ENCODE measurements at regions not wholly inside any gene's neighbourhood (a gene's known extent, or its start where the extent isn't known, plus 50 kb on each side); places are given as distances from the start of the nearest gene placed in this dataset.

DNA sequence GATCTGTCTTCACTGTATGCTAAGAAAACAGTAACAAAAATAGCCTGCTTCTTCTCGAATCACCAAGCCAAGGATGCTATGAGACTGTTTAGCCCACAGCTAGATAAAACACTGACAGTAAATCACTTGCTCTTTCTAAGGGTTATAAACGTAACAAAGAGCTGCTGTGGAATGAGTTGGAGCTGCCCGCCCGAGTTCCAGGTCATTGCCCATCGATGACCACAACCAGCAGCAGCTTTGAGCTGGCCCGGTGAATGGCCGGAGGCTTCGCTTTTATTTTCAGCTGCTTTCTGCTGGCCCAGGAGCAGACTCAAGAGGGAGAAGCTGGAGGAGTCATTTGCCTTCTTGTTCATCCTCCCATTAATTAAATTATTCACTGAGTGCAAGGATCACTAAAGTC lies 82.2 kb upstream of the CDH4 start:
- no peak overlapping the region for H3K23ac ChIP-seq (ENCODE audit: insufficient read length)
- no peak overlapping the region for H2BK20ac ChIP-seq (ENCODE audit: low read length)
- no peak overlapping the region for H3K9ac ChIP-seq (replicated peaks in 1 of 4; ENCODE audit: extremely low read depth in 1 of 4, low read depth in 3 of 4, low read length in 3 of 4)
- peak overlapping the region; percentile 18 for H2BK120ac ChIP-seq (replicated peaks; ENCODE audit: low read depth, low read length)
- H3K27ac ChIP-seq (ENCODE audit: low read depth, low read length) = no peak overlapping the region
- DNase-seq (ENCODE audit: low read depth in 1 of 2, low spot score in 2 of 2) = no peak
- no peak overlapping the region for H3K4me3 ChIP-seq (ENCODE audit: extremely low read depth in 1 of 4, insufficient read depth in 2 of 4, low read depth in 3 of 4, low read length in 4 of 4)
- ChIA-PET CTCF (ENCODE audit: partially characterized antibody) (interaction anchor here (0.7 to 3.6 kb wide), 6 partner anchors 8 to 234 kb away, joined by 3 to 14 read pairs (median 4); no protein-coding TSS in a partner anchor), POLR2A (ENCODE audit: partially characterized antibody) (interaction anchor here (1.0 kb wide), 2 partner anchors 10 to 23 kb away, joined by 3 to 4 read pairs; no protein-coding TSS in a partner anchor)
- FAIRE-seq = no peak
- no peaks in the 10 kb centered on the region for H3K79me2 ChIP-seq (ENCODE audit: control insufficient read depth in 1 of 2, insufficient read depth in 2 of 2, low read length in 2 of 2)
- TF ChIP-seq PHF8 (conservative IDR thresholded peaks at IDR 0.05; ENCODE audit: low read depth, low read length) = no peak
- no peak for TF ChIP-seq JUND (IDR thresholded peaks at IDR 0.05; ENCODE audit: low read length)
- TF ChIP-seq SIRT6 (IDR thresholded peaks at IDR 0.05; ENCODE audit: low read length) = no peak
- no peak for TF ChIP-seq NANOG (IDR thresholded peaks at IDR 0.05; ENCODE audit: insufficient read depth, low read depth, low read length, poor library complexity, severe bottlenecking)
- no peak for TF ChIP-seq CBX5 (IDR thresholded peaks at IDR 0.05; ENCODE audit: low read depth, low read length)
- TF ChIP-seq GTF2F1 (IDR thresholded peaks at IDR 0.05; ENCODE audit: borderline replicate concordance, low read depth, low read length) = no peak
- 82% methylated on average over 8 of the region's 8 CpGs; no CpG with 5 or more reads in 1 of the 2 experiments for WGBS, 2 experiments (ENCODE audit: extremely low coverage in 1 of 2, insufficient coverage in 1 of 2, insufficient read length in 1 of 2, insufficient replicate concordance in 2 of 2, low coverage in 1 of 2, low lambda C conversion rate in 2 of 2, missing lambda C conversion rate in 1 of 2)
- no peak overlapping the region for H2BK12ac ChIP-seq (ENCODE audit: low read depth, low read length)
- no peak overlapping the region for H4K91ac ChIP-seq (replicated peaks; ENCODE audit: insufficient read length, low read length)
- no peak overlapping the region for H3K14ac ChIP-seq (ENCODE audit: insufficient read length)
- no peaks in the 10 kb centered on the region; a peak in 1 of 4 replicates for H3K9me3 ChIP-seq (ENCODE audit: insufficient read depth in 2 of 2, low read depth in 1 of 2, low read length in 1 of 2)
- no peak overlapping the region for H2BK15ac ChIP-seq (ENCODE audit: low read length)
- no peaks in the 10 kb centered on the region for H3K79me1 ChIP-seq (ENCODE audit: low read depth, low read length)
- no peak overlapping the region for H4K8ac ChIP-seq (ENCODE audit: extremely low read depth, insufficient read depth, low read length)
- H3K18ac ChIP-seq (ENCODE audit: extremely low read depth, low read length) = no peak overlapping the region
- H3K4me2 ChIP-seq (ENCODE audit: insufficient read depth in 1 of 2, low read depth in 2 of 2, low read length in 2 of 2) = no peak overlapping the region
- H3K27me3 ChIP-seq (replicated peaks in 1 of 4; ENCODE audit: control insufficient read depth in 3 of 4, extremely low read depth in 1 of 4, insufficient read depth in 3 of 4, low read length in 3 of 4) = peaks cover 0 to 25% (median 7%) of the 10 kb centered on the region in 4 experiments; a peak in 4 of 7 replicates
- no peak overlapping the region for H2AFZ ChIP-seq (ENCODE audit: low read length)
- peaks cover 0 to 3% of the 10 kb centered on the region in 2 experiments for H4K20me1 ChIP-seq (replicated peaks in 1 of 2; ENCODE audit: control insufficient read depth in 1 of 2, insufficient read depth in 2 of 2, low read length in 2 of 2)
- H3K23me2 ChIP-seq (ENCODE audit: low read depth, low read length) = peaks cover 8% of the 10 kb centered on the region
- H2BK5ac ChIP-seq (ENCODE audit: low read depth, low read length) = no peak overlapping the region
- H3K4me1 ChIP-seq (replicated peaks in 1 of 4; ENCODE audit: control insufficient read depth in 3 of 4, insufficient read depth in 4 of 4, low read length in 3 of 4) = peaks cover 4 to 11% (median 9%) of the 10 kb centered on the region in 4 experiments
- H2AK5ac ChIP-seq (ENCODE audit: low read depth, low read length) = no peak overlapping the region
- H3K36me3 ChIP-seq (ENCODE audit: control insufficient read depth in 2 of 4, insufficient read depth in 4 of 4, low read length in 3 of 4) = no peaks in the 10 kb centered on the region
- no peak overlapping the region for H3K4ac ChIP-seq (replicated peaks; ENCODE audit: insufficient read length, low read depth, low read length)
- H4K5ac ChIP-seq (ENCODE audit: insufficient read length, low read depth, low read length) = no peak overlapping the region
- H3K56ac ChIP-seq (replicated peaks; ENCODE audit: insufficient read length, low read depth, low read length) = no peak overlapping the region

All from H1 (cell line).